RWPE1 (cell line): ENCODE measurements at regions not wholly inside any gene's neighbourhood (a gene's known extent, or its start where the extent isn't known, plus 50 kb on each side); places are given as distances from the start of the nearest gene placed in this dataset.

ENCODE experiments used
- CTCF ChIA-PET: fragments of 350-600 bp; sonication (Branson Sonifier 250); formaldehyde crosslinking; extraction: SDS; loops from one replicate; lab custom pipeline; 2021; lab: Yijun Ruan, JAX
- POLR2A ChIA-PET: fragments of 400-600 bp; formaldehyde crosslinking; extraction: SDS; loops from one replicate; lab custom pipeline; 2020; ENCODE audit warnings: antibody characterized with exemption; ENCODE audit not compliant: low non-redundant PET; lab: Yijun Ruan, JAX
- DNase-seq: peaks from one replicate; pipeline ENCODE4 v3.0.0; 2012; ENCODE audit warnings: low spot score
- H3K27ac ChIP-seq: fragments of 450-650 bp; 2 replicates; pipeline ENCODE4 v1.5.1; 2017
- CTCF ChIP-seq: fragments of 450-650 bp; conservative IDR thresholded peaks from 2 replicates; pipeline ENCODE4 v1.5.1; 2017; ENCODE audit warnings: low read depth, mild to moderate bottlenecking

GRCh38 chr6:56795466-56796195 is 152.9 kb upstream of the DST start:
- DNase-seq = no peak
- ChIA-PET CTCF (interaction anchor here (0.6 kb wide), 1 partner anchor 112 kb away, joined by 3 read pairs; no protein-coding TSS in a partner anchor), POLR2A (no interaction called here)
- H3K27ac ChIP-seq = no peak overlapping the region
- TF ChIP-seq CTCF = no peak

GRCh38 chr6:56794421-56794820 is 151.7 kb upstream of the DST start:
- DNase-seq = no peak
- CTCF ChIA-PET = no interaction called here
- H3K27ac ChIP-seq = no peak overlapping the region
- POLR2A ChIA-PET = no interaction called here
- TF ChIP-seq CTCF = no peak

- no peak overlapping the region for H3K27ac ChIP-seq
Observed at GRCh38 chr6:56793938-56794337, 151.2 kb upstream of the DST start.

GRCh38 chr6:56790414-56790813 is 147.7 kb upstream of the DST start:
- no peak overlapping the region for H3K27ac ChIP-seq
- TF ChIP-seq CTCF = no peak
- POLR2A ChIA-PET = no interaction called here
- DNase-seq = no peak
- CTCF ChIA-PET = no interaction called here

More at GRCh38 chr6:56793938-56794337, 151.2 kb upstream of the DST start:
- CTCF ChIA-PET = no interaction called here
- no peak for TF ChIP-seq CTCF
- no peak for DNase-seq
- POLR2A ChIA-PET = no interaction called here

GRCh38 chr6:56789879-56790278 is 147.2 kb upstream of the DST start:
- CTCF ChIA-PET = no interaction called here
- TF ChIP-seq CTCF = no peak
- H3K27ac ChIP-seq = no peak overlapping the region

GRCh38 chr6:56789342-56789741 is 146.7 kb upstream of the DST start:
- ChIA-PET CTCF (no interaction called here), POLR2A (no interaction called here)
- no peak overlapping the region for H3K27ac ChIP-seq
- no peak for TF ChIP-seq CTCF
- no peak for DNase-seq

More at GRCh38 chr6:56789879-56790278, 147.2 kb upstream of the DST start:
- DNase-seq = no peak
- POLR2A ChIA-PET = no interaction called here
